ENCODE measurements at regions not wholly inside any gene's neighbourhood (a gene's known extent, or its start where the extent isn't known, plus 50 kb on each side); places are given as distances from the start of the nearest gene placed in this dataset.

DNA sequence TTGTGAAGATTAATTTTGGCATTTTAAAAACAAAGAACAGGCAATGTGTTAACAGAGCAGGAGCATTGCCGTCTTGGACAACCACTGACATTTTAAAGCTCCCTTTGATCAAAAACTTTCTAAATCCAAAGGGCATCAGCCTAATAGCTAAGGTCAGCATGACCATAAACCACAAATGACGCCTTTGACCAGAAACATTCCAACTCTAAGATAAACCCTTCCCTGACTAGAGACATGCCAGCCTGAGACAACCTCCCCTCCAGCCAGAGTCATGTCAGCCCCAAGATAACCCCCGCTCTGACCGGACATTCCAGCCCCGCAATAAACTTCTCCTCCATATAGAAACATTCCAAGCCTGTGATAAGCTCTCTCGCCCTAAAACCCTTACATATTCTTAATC, 949.4 kb upstream of the POT1 start:
- Histone ChIP-seq H3K27me3 (ENCODE audit: insufficient read depth, low read length, poor library complexity, severe bottlenecking) (no peaks in the 10 kb centered on the region), H3K9me3 (ENCODE audit: low read length) (no peaks in the 10 kb centered on the region), H3K36me3 (ENCODE audit: insufficient read depth, low read length) (no peaks in the 10 kb centered on the region), H3K4me3 (ENCODE audit: low read length) (no peak overlapping the region), H3K4me1 (ENCODE audit: insufficient read depth, low read length) (no peaks in the 10 kb centered on the region), H3K27ac (ENCODE audit: low read depth, low read length) (no peak overlapping the region)
- Mint-ChIP-seq H3K36me3 (no peaks in the 10 kb centered on the region), H3K9me3 (peaks cover 3 to 27% (median 5%) of the 10 kb centered on the region in 5 donors), H3K27ac (no peak overlapping the region), H3K4me3 (no peak overlapping the region), H3K4me1 (no peaks in the 10 kb centered on the region), H3K27me3 (no peaks in the 10 kb centered on the region)
- POLR2A ChIA-PET = no interaction called here
- CTCF ChIA-PET = no interaction called here
- no peak for DNase-seq

- Histone ChIP-seq H3K27ac (ENCODE audit: low read depth, low read length) (no peak overlapping the region), H3K4me3 (ENCODE audit: low read length) (no peak overlapping the region), H3K27me3 (ENCODE audit: insufficient read depth, low read length, poor library complexity, severe bottlenecking) (no peaks in the 10 kb centered on the region), H3K9me3 (ENCODE audit: low read length) (no peaks in the 10 kb centered on the region), H3K36me3 (ENCODE audit: insufficient read depth, low read length) (no peaks in the 10 kb centered on the region), H3K4me1 (ENCODE audit: insufficient read depth, low read length) (no peaks in the 10 kb centered on the region)
- Mint-ChIP-seq H3K9me3 (peaks cover 3 to 27% (median 5%) of the 10 kb centered on the region in 5 donors), H3K4me3 (no peak overlapping the region), H3K27me3 (no peaks in the 10 kb centered on the region), H3K36me3 (no peaks in the 10 kb centered on the region), H3K4me1 (no peaks in the 10 kb centered on the region), H3K27ac (no peak overlapping the region)
- DNase-seq = no peak
- ChIA-PET CTCF (no interaction called here), POLR2A (no interaction called here)
Measured at GRCh38 chr7:125878235-125878956, 948.8 kb upstream of the POT1 start.

DNA sequence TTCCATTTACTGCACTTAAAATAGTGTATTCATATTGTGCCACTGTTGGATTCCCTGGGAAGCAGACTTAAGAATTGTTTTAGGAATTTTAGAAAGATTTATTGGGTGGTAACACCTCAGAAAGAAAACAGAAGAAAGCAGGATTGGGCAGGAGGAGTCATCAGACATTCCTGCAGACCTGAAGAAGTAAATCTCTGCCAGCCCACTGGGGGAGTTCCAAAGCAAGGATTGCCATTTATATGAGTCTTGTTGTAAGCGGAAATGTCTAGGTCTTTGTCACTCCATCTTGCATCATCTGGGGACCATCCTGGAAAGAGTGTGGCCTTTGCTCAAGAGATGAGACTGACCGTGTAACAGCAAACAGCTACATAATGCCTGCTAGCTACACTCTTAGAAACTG, 947.6 kb upstream of the POT1 start:
- H3K4me1 Mint-ChIP-seq = no peaks in the 10 kb centered on the region
- CTCF ChIA-PET = no interaction called here
- H3K4me3 Mint-ChIP-seq = no peak overlapping the region

GRCh38 chr7:125876431-125876830, 946.8 kb upstream of the POT1 start:
- Mint-ChIP-seq H3K27ac (no peak overlapping the region), H3K9me3 (peaks cover 4 to 29% (median 10%) of the 10 kb centered on the region in 5 donors), H3K27me3 (no peaks in the 10 kb centered on the region), H3K4me1 (no peaks in the 10 kb centered on the region), H3K36me3 (no peaks in the 10 kb centered on the region), H3K4me3 (no peak overlapping the region)
- DNase-seq = no peak
- H3K4me1 ChIP-seq (ENCODE audit: insufficient read depth, low read length) = no peaks in the 10 kb centered on the region
- ChIA-PET POLR2A (no interaction called here), CTCF (no interaction called here)
- H3K9me3 ChIP-seq (ENCODE audit: low read length) = no peaks in the 10 kb centered on the region
- H3K27ac ChIP-seq (ENCODE audit: low read depth, low read length) = no peak overlapping the region
- no peak overlapping the region for H3K4me3 ChIP-seq (ENCODE audit: low read length)
- no peaks in the 10 kb centered on the region for H3K36me3 ChIP-seq (ENCODE audit: insufficient read depth, low read length)
- H3K27me3 ChIP-seq (ENCODE audit: insufficient read depth, low read length, poor library complexity, severe bottlenecking) = no peaks in the 10 kb centered on the region

More for the DNA sequence above, 947.6 kb upstream of the POT1 start:
- H3K27ac Mint-ChIP-seq = no peak overlapping the region
- Histone ChIP-seq H3K4me3 (ENCODE audit: low read length) (no peak overlapping the region), H3K9me3 (ENCODE audit: low read length) (no peaks in the 10 kb centered on the region), H3K27me3 (ENCODE audit: insufficient read depth, low read length, poor library complexity, severe bottlenecking) (no peaks in the 10 kb centered on the region), H3K36me3 (ENCODE audit: insufficient read depth, low read length) (no peaks in the 10 kb centered on the region), H3K27ac (ENCODE audit: low read depth, low read length) (no peak overlapping the region), H3K4me1 (ENCODE audit: insufficient read depth, low read length) (no peaks in the 10 kb centered on the region)
- no peak for DNase-seq
- POLR2A ChIA-PET = no interaction called here
- H3K9me3 Mint-ChIP-seq = peaks cover 4 to 27% (median 7%) of the 10 kb centered on the region in 5 donors
- no peaks in the 10 kb centered on the region for H3K27me3 Mint-ChIP-seq
- H3K36me3 Mint-ChIP-seq = no peaks in the 10 kb centered on the region

- Histone ChIP-seq H3K4me1 (ENCODE audit: insufficient read depth, low read length) (no peaks in the 10 kb centered on the region), H3K9me3 (ENCODE audit: low read length) (no peaks in the 10 kb centered on the region), H3K27me3 (ENCODE audit: insufficient read depth, low read length, poor library complexity, severe bottlenecking) (no peaks in the 10 kb centered on the region), H3K4me3 (ENCODE audit: low read length) (no peak overlapping the region), H3K27ac (ENCODE audit: low read depth, low read length) (no peak overlapping the region), H3K36me3 (ENCODE audit: insufficient read depth, low read length) (no peaks in the 10 kb centered on the region)
- no peaks in the 10 kb centered on the region for H3K27me3 Mint-ChIP-seq
- POLR2A ChIA-PET = no interaction called here
- H3K36me3 Mint-ChIP-seq = peaks cover 0 to 2% (median 0%) of the 10 kb centered on the region in 3 donors
- DNase-seq = no peak
- H3K9me3 Mint-ChIP-seq = peaks cover 4 to 33% (median 8%) of the 10 kb centered on the region in 5 donors
- no peak overlapping the region for H3K4me3 Mint-ChIP-seq
- H3K4me1 Mint-ChIP-seq = no peaks in the 10 kb centered on the region
- no peak overlapping the region for H3K27ac Mint-ChIP-seq
- CTCF ChIA-PET = no interaction called here
Measured at GRCh38 chr7:125871431-125871830, 941.8 kb upstream of the POT1 start.

DNA sequence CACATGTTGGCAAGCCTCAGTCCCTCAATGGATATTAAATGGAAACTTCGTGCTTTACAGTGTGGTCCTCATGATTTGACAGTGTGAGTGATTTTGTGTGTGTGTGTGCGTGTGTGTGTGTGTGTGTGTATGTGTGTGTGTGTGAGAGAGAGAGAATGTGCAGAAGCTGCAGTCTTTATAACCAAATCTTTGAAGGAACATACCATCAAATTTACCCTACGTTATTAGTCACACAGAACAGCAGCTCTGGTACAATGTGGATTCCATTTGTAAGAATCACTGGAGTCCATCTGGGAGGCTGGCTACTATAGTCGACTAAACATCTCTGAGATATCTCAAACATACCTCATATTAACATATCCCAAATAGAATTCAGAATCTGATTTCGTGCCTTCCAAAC, 928.0 kb upstream of the POT1 start:
- no peak overlapping the region for H3K4me3 Mint-ChIP-seq
- Histone ChIP-seq H3K9me3 (ENCODE audit: low read length) (no peaks in the 10 kb centered on the region), H3K27ac (ENCODE audit: low read depth, low read length) (no peak overlapping the region), H3K4me1 (ENCODE audit: insufficient read depth, low read length) (no peaks in the 10 kb centered on the region), H3K4me3 (ENCODE audit: low read length) (no peak overlapping the region), H3K36me3 (ENCODE audit: insufficient read depth, low read length) (no peaks in the 10 kb centered on the region), H3K27me3 (ENCODE audit: insufficient read depth, low read length, poor library complexity, severe bottlenecking) (no peaks in the 10 kb centered on the region)
- no peak overlapping the region for H3K27ac Mint-ChIP-seq
- H3K4me1 Mint-ChIP-seq = no peaks in the 10 kb centered on the region
- H3K36me3 Mint-ChIP-seq = no peaks in the 10 kb centered on the region
- POLR2A ChIA-PET = no interaction called here
- no peaks in the 10 kb centered on the region for H3K27me3 Mint-ChIP-seq
- peaks cover 0 to 37% (median 8%) of the 10 kb centered on the region in 5 donors for H3K9me3 Mint-ChIP-seq
- no peak for DNase-seq
- CTCF ChIA-PET = no interaction called here

GRCh38 chr7:125848157-125848556, 918.5 kb upstream of the POT1 start:
- no peak overlapping the region for H3K27ac Mint-ChIP-seq
- CTCF ChIA-PET = no interaction called here
- H3K27me3 Mint-ChIP-seq = no peaks in the 10 kb centered on the region
- no peaks in the 10 kb centered on the region for H3K36me3 Mint-ChIP-seq
- H3K9me3 Mint-ChIP-seq = peaks cover 9 to 41% (median 18%) of the 10 kb centered on the region in 5 donors
- H3K4me1 ChIP-seq (ENCODE audit: insufficient read depth, low read length) = no peaks in the 10 kb centered on the region
- H3K27ac ChIP-seq (ENCODE audit: low read depth, low read length) = no peak overlapping the region
- no peaks in the 10 kb centered on the region for H3K27me3 ChIP-seq (ENCODE audit: insufficient read depth, low read length, poor library complexity, severe bottlenecking)
- H3K9me3 ChIP-seq (ENCODE audit: low read length) = no peaks in the 10 kb centered on the region
- H3K4me1 Mint-ChIP-seq = no peaks in the 10 kb centered on the region
- no peak for DNase-seq
- H3K4me3 Mint-ChIP-seq = no peak overlapping the region
- POLR2A ChIA-PET = no interaction called here
- H3K36me3 ChIP-seq (ENCODE audit: insufficient read depth, low read length) = no peaks in the 10 kb centered on the region
- no peak overlapping the region for H3K4me3 ChIP-seq (ENCODE audit: low read length)

DNA sequence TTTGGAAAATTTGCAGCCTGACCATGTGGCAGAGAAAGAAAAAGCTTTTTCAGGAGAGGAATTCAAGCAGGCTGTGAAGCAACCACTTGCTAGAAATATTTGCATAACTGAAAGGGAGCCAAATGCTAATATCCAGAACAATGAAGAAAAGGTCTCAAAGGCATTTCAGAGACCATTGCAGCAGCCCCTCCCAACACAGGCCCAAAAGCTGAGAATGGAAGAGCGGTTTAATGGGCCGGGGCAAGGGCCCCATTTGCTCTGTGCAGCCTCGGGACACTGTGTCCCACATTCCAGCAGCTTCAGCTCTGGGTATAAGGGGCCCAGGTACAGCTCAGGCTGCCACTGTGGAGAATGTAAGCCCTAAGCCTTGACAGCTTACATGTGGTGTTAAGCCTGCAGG, 918.1 kb upstream of the POT1 start:
- peaks cover 9 to 41% (median 18%) of the 10 kb centered on the region in 5 donors for H3K9me3 Mint-ChIP-seq
- H3K27ac ChIP-seq (ENCODE audit: low read depth, low read length) = no peak overlapping the region
- no peak overlapping the region for H3K27ac Mint-ChIP-seq
- H3K4me1 Mint-ChIP-seq = no peaks in the 10 kb centered on the region
- POLR2A ChIA-PET = no interaction called here
- no peaks in the 10 kb centered on the region for H3K27me3 Mint-ChIP-seq
- no peaks in the 10 kb centered on the region for H3K9me3 ChIP-seq (ENCODE audit: low read length)
- H3K4me3 Mint-ChIP-seq = no peak overlapping the region
- no peaks in the 10 kb centered on the region for H3K36me3 ChIP-seq (ENCODE audit: insufficient read depth, low read length)
- H3K36me3 Mint-ChIP-seq = no peaks in the 10 kb centered on the region
- no peaks in the 10 kb centered on the region for H3K4me1 ChIP-seq (ENCODE audit: insufficient read depth, low read length)
- CTCF ChIA-PET = no interaction called here
- no peaks in the 10 kb centered on the region for H3K27me3 ChIP-seq (ENCODE audit: insufficient read depth, low read length, poor library complexity, severe bottlenecking)
- H3K4me3 ChIP-seq (ENCODE audit: low read length) = no peak overlapping the region
- DNase-seq = no peak

DNA sequence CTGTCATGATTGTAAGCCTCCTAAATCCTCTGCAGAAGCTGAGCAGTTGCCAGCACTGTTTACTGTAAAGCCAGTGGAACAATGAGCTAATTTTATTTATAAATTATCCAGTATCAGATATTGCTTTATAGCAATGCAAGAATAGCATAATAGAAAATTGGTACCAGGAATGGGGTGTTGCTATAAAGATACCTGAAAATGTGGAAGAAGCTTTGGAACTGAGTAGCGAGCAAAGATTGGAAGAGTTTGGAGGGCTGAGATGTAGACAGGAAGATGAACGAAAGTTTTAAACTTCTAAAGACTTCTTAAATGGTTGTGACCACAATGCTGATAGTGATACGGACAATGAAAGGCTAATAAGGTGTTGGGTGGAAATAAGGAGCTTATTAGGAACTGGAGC, 917.4 kb upstream of the POT1 start:
- Mint-ChIP-seq H3K9me3 (peaks cover 9 to 38% (median 16%) of the 10 kb centered on the region in 5 donors), H3K36me3 (no peaks in the 10 kb centered on the region), H3K4me3 (no peak overlapping the region), H3K4me1 (no peaks in the 10 kb centered on the region), H3K27me3 (no peaks in the 10 kb centered on the region), H3K27ac (no peak overlapping the region)
- Histone ChIP-seq H3K9me3 (ENCODE audit: low read length) (no peaks in the 10 kb centered on the region), H3K4me3 (ENCODE audit: low read length) (no peak overlapping the region), H3K36me3 (ENCODE audit: insufficient read depth, low read length) (no peaks in the 10 kb centered on the region), H3K27ac (ENCODE audit: low read depth, low read length) (no peak overlapping the region), H3K4me1 (ENCODE audit: insufficient read depth, low read length) (no peaks in the 10 kb centered on the region), H3K27me3 (ENCODE audit: insufficient read depth, low read length, poor library complexity, severe bottlenecking) (no peaks in the 10 kb centered on the region)
- DNase-seq = no peak
- ChIA-PET POLR2A (no interaction called here), CTCF (no interaction called here)
